Omental fat pad (tissue), 3 donors: ENCODE measurements at regions not wholly inside any gene's neighbourhood (a gene's known extent, or its start where the extent isn't known, plus 50 kb on each side); places are given as distances from the start of the nearest gene placed in this dataset.

Source experiments
- ATAC-seq: fragments of 150-250 bp; one replicate; pipeline ENCODE4 v1.9.1; 2016; ENCODE audit warnings: mild to moderate bottlenecking, moderate library complexity; ENCODE audit not compliant: low FRiP score
- DNase-seq: peaks from one replicate; pipeline ENCODE4 v3.0.0-alpha.2; 2019; ENCODE audit warnings: low spot score
- CTCF ChIP-seq, 3 donors: fragments of 450-650 bp; IDR thresholded peaks; one replicate each; pipeline ENCODE4 v1.5.1; 2016 to 2017; ENCODE audit warnings: antibody characterized with exemption in 3 of 3, mild to moderate bottlenecking in 3 of 3, moderate library complexity in 2 of 3

- ATAC-seq (no peak), DNase-seq (no peak)
- TF ChIP-seq CTCF (IDR thresholded peaks at IDR 0.05), result no peak
Observed at GRCh38 chrX:43562372-43562771, 93.7 kb upstream of the MAOA start.

GRCh38 chrX:43564953-43565352 lies 91.1 kb upstream of the MAOA start:
- no peak for DNase-seq
- no peak for TF ChIP-seq CTCF (IDR thresholded peaks at IDR 0.05)
- ATAC-seq, result no peak

GRCh38 chrX:43566170-43566569 lies 89.9 kb upstream of the MAOA start:
- ATAC-seq, result no peak

GRCh38 chrX:43573441-43574015 lies 82.6 kb upstream of the MAOA start:
- no peak for DNase-seq
- TF ChIP-seq CTCF (IDR thresholded peaks at IDR 0.05), result no peak
- no peak for ATAC-seq

More at GRCh38 chrX:43566170-43566569, 89.9 kb upstream of the MAOA start:
- no peak for TF ChIP-seq CTCF (IDR thresholded peaks at IDR 0.05)
- DNase-seq, result no peak

GRCh38 chrX:43580621-43581020 lies 75.5 kb upstream of the MAOA start:
- no peak for TF ChIP-seq CTCF (IDR thresholded peaks at IDR 0.05)

GRCh38 chrX:43581167-43581566 lies 74.9 kb upstream of the MAOA start:
- no peak for DNase-seq
- TF ChIP-seq CTCF (IDR thresholded peaks at IDR 0.05), result no peak
- ATAC-seq, result no peak

More at GRCh38 chrX:43580621-43581020, 75.5 kb upstream of the MAOA start:
- ATAC-seq (no peak), DNase-seq (no peak)

GRCh38 chrX:43581888-43582539 lies 74.1 kb upstream of the MAOA start:
- TF ChIP-seq CTCF (IDR thresholded peaks at IDR 0.05), result no peak
- ATAC-seq (peak; percentile 44), DNase-seq (no peak)
